Transverse colon (tissue), 1 donor: ENCODE measurements at regions not wholly inside any gene's neighbourhood (a gene's known extent, or its start where the extent isn't known, plus 50 kb on each side); places are given as distances from the start of the nearest gene placed in this dataset.

Experiments
- EP300 ChIP-seq: sonication (generic); formaldehyde crosslinking; IDR thresholded peaks from one replicate; pipeline ENCODE4 v1.6.1; 2017; ENCODE audit warnings: antibody characterized with exemption, low read depth
- POLR2A ChIP-seq: fragments of 450-650 bp; IDR thresholded peaks from one replicate; pipeline ENCODE4 v1.6.1; 2016; ENCODE audit warnings: antibody characterized with exemption, mild to moderate bottlenecking, moderate library complexity

DNA sequence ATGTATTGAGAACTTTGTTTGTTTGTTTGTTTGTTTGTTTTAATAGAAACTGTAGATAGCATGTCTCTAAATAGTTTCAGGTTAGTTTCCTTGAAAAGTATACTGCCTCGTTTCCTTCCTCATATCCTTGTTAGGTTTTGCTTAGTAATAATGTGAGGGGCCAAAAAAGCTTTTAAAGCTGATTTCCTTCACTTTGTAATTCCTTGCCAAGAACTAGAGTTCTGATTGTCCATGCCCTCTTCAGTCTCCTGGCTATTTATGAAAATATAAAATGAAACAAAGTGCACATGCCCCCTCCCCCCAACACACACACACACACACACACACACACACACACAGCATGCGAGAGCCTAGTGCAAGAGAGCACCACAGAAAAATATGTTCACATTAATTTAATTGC is 115.8 kb downstream of the FZD1 start:
- TF ChIP-seq EP300, result no peak
- TF ChIP-seq POLR2A, result no peak
